ENCODE measurements at regions not wholly inside any gene's neighbourhood (a gene's known extent, or its start where the extent isn't known, plus 50 kb on each side); places are given as distances from the start of the nearest gene placed in this dataset.
"Not testable (repeated sequence)": the region's sequence is repeated elsewhere in the genome, so short reads cannot be mapped to it uniquely, and the experiment has no call there.

DNA sequence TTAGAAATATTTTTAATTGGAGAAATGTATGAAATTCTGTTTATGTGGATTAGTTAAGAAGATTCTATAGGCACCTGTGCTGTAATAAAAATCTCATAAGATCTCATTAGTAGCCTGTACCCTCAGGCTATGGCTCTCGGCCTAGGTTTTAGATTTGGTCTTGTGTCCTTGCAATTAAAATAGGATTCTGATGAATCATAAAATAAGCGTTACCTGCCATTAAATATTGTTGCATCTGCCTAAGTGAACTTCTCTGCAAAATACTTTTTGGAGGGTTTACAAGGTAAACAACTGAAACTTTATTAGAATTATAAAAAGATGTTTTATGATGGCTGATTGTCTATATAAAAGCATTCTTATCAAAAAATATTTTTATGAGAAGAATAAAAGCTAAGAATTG, 804.1 kb upstream of the ANO3 start:
- no peak for DNase-seq

DNA sequence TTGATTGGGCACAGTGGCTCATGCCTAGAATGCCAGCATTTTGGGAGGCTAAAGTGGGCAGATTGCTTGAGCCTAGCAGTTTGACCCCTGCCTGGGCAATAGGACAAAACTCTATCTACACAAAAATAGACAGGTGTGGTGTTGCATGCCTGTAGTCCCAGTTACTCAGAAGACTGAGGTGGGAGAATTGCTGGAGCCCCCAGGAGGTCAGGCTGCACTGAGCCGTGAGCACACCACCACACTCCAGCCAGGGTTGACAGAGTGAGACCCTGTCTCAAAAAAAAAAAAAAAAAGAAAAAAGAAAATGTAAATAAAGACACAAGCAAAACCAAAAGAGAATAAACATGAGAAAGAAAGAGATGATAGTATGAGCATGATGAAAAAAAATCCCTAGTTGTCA, 802.4 kb upstream of the ANO3 start:
- DNase-seq: no peak

DNA sequence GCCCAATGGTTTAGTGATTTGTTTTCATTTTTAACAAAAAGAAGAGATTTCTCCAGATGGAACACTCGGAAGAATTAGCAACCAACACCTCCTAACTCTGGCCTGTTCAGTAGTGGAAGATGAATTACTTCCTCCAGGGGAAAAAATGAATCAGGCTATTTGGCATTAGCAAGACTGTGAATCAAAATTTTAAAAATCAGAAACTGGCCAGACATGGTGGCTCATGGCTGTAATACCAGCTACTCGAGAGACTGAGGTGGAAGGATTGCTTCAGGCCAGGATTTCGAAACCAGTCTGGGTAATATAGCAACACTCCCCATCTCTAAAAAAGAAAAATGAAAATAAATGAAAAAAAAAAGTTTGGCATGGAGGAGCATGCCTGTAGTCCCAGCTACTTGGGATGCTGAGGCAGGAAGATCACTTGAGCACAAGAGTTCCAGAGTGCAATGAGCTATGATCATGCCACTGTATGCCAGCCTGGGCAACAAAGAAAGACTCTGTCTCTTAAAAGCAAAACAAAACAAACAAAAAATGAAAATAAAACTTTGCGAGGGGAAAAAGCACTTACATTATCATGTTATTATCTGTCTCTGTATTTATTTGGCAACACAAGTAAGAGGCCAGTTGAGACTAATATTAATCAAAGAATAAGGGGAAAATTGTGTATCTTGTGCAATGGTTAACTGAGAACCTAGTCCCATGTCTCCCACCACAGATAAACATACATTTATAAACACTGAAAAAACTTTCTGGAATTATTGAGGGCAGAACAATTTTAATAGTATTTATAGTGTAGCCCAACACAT, 796.3 kb upstream of the ANO3 start:
- no peak for DNase-seq

DNA sequence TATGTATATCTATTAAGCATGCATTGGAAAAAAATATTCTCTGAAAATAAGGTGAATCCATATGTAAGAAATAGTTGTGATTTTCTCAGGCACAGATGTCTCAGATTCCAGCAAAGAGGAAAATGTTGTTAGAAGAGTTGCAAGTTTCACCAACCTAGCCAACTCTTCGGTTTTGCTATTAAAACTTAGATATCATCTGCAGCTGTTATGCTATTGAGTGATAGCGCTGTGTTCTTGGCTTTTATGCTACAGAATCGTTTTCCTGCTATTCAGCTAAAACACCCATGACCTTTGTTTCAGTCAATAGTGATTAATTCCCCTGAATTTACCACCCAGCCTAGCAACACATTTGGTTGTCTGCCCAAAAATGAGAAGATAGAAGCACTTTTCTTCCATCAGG, 795.6 kb upstream of the ANO3 start:
- DNase-seq: no peak

DNA sequence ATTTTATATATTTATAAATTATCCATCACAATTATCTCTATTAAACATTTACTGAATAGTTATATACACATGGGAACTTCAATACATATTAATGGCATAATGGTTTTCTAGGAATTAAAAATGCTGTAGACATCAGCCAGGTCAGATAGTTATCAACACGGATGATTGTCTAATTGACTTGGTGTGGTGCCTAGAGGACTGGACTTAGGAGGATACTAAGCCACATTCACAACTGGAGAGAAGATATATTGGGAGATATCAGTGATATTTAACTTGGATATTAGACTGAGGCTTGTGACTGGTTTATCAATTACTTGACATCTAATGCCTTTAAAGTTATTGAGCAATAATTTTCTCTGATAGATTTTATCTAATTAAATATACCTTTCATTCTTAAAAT, 794.5 kb upstream of the ANO3 start:
- DNase-seq: no peak

DNA sequence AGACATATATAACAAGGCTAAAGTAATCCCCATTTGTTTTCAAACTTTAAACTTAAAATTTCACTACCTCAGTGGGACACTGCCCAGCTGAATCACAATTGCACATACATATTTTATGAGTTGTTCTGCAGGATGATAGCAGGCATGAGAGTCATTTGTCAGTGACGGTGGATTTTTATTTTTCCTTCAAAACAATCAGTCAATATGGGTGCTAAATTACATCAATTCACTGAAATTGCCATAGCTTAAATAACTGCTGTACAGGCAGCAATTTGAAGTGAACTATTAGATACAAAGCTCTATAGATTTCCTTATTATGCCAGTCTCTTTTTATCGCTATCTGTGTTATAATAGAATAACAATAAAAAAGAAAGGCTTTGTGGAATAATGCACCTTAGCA, 784.6 kb upstream of the ANO3 start:
- DNase-seq: no peak

DNA sequence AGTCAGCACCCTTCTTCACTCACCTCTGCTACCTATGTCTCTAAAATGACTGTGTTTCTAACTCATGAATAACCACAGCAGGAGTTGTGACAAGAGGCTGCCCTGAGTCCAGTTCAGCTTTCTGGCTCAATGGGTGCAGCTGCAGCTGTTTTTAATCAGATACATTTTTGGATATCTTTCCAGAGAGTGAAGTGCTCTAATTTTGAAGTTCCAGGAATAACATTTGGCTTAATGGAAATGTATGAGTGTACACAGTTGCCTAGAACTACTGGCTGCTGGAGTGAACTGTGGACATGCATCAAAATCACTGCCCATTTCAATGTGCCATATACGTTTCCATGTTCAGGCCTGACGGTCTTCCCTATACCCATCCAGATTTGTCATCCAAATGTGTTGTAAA, 769.5 kb upstream of the ANO3 start:
- DNase-seq: no peak

DNA sequence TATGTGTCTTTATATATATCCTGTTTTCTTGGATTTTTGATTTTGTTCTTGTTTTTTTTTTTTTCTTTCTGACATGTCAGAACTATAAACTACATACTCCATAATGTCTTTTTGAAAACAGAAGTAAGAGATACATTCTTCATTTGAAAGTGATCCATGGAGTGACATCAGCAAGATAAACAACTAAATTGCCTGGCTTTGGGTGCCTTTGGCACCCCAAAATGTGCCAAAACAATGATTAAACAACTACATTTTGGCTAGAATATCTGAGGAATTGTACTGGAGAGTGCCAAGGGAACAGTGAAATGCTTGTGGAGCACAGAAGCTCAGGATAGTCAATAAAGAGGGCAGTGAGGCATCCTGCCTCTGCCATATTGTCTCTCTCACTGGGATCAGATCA, 766.1 kb upstream of the ANO3 start:
- DNase-seq: no peak

DNA sequence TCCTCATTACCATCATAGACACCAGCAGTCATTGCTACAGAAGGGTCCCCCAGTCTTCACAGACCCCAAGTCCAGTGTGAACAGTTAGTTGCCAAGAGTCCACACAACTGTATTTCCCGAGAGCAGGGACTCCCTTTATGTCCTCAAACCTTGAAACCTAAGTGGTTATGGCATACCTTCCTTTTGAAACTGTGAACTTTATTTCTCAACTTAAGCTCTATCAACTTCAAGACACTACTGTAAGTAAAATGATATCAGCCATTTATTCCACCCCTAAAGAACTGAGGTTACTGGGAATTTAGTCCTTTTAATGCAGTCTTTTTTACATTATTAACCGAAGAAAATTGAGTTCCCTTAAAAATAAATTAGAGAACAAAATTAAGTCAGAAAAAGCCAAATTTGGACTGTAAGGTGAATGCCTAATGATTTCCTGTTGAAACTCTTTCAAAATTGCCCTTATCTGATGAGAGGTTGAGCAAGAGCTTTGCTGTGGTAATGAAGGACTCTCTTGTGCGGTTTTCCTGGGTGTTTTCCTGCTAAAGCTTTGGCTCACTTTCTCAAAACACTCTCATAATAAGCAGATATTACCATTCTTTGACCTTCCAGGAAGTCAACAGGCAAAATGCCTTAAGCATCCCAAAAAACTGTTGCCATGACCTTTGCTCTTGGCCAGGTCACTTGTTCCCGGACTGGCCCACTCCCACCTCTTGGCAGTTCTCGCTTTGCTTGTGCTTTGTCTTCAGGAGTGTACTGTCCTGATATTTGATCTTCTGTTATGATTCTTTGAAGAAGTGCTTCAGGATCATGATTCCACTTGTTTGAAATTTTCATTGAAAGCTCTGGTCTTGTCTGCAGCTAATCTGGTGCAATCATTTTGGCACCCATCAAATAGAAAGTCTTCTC, 765.4 kb upstream of the ANO3 start:
- no peak for DNase-seq

DNA sequence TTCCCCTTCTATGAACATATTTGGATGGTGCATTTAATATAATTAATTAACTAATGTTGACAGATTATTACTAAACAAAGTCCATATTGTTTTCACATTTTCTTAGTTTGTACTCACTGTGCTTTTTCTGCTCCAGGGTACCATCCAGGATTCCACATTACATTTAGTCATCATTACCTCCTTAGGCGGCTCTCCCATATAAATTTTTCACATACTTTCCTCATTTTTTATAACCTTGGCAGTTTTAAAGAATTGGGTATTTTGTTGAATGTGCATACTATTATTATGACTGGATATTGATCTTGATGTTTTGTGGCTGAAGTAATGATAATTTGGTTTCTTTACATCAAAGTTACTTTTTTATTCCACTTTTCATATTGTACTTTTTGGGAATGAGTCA, 755.6 kb upstream of the ANO3 start:
- DNase-seq: no peak

DNA sequence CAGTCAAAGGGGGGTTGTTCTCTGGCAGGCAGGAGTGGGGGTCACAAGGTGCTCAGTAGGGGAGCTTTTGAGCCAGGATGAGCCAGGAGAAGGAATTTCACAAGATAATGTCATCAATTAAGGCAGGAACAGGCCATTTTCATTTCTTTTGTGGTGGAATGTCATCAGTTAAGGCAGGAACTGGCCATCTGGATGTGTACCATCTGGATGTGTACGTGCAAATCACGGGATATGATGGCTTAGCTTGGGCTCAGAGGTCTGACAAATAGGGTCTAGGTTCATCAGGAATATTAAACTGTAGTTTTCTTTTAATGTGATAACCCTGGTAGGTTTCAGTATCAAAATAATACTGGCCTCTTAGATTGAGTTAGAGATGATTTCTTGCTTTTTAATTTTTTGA, 752.4 kb upstream of the ANO3 start:
- not testable (repeated sequence) for DNase-seq

DNA sequence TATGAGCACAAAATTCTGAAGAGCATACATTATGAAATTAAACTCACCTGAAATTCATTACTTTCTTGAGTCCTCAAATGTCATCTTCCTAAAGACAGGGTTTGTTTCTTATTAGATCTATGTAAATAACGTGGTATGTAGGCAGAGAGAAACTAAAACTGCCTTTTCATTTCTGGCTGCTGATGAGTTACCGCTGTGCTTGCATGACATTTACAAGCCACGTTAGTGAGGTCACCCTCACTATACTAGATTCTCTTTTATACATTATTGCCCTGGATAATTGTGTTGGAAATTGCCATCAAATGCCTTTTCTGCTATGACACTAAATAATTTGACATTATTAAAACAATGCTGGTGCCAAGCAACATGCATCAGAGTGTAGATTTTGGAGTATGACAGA, 748.3 kb upstream of the ANO3 start:
- no peak for DNase-seq

DNA sequence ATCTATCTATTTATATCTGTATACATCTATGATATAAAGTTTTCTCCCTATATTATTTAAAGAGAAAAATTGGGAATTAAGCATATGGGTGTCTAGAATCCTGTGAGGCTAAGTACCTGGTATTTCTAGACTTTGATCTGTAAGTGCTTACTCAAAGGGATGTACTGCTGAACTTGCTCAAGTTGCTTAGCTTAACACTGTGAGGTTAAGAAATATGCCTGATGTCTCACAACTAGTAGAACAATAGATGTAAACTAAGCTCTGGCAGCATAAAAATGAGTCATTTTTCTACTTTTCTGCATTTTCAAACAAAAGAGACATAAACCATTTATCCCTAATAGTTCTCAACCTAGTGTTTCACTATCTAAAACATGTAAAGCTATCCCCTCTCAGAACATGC, 744.4 kb upstream of the ANO3 start:
- no peak for DNase-seq

DNA sequence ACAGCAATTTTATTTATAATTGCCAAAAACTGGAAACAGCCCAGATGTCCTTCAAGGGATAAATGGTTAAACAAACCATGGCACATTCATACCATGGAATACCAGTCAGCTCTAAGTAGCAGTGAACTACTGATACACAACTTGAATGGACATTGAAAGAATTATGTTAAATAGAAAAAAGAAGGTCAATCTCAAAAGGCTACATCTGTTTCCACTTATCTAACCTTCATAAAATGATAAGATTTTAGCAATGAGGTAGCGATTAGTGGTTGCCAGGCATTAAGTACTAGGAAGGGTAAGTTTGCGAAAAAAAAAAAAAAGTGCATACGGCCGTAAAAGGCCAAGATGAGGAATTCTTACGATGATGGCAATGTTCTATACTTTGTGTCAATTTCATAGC, 738.7 kb upstream of the ANO3 start:
- DNase-seq: no peak

DNA sequence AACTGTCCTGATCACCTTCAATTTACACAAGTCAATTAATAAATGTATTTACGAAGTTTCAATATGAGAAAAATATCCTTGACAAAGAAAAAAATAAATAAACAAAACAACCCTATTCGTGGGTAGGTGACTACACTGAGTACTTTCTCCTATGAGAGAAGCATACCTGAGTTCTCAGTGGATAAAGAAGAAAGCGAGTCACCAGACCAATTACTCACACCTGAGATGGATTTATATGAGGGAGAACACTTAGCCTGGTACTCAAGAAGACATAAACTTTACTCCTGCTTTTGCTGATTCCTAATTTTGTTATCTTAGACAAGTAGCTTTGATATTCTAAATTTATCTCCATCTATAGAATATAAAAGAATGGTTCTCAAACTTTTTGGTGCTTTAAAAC, 735.2 kb upstream of the ANO3 start:
- DNase-seq: no peak

DNA sequence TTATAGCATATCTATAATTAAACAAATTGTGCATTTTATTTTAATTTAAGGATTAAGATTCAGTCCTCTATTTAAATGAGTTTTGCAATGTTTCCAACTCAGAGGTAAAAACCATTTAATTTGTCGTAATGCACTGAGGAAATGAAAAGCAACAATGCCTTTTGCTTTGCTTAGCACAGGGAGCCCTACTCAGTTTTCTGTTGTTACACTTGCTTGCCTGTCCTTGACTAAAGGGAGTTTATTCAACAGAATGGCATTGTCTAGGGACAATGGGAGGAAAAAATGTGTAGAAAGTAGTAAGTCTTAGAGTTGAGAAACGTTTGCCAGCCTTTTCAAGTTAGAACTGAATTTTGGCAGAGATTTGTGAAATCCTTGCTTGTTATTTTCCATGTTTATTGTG, 734.2 kb upstream of the ANO3 start:
- no peak for DNase-seq

DNA sequence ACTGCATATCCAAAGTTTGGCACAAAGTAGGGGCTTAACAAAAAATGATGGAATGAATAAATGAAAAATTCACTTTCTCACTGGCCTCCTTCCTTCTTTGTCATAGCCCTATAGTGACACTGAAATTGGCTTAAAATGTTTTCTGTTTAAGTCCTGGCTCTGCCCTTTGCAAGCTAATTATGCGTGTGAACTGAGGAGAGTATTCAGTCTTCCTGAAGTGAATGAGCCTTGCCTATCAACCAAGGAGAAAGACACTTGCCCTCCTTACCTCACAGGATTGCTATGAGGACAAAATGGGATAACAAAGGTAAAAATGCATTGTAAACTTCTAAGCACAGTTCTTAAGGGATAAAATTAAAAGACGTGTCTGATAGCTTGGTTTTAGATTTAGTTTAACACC, 729.8 kb upstream of the ANO3 start:
- no peak for DNase-seq

DNA sequence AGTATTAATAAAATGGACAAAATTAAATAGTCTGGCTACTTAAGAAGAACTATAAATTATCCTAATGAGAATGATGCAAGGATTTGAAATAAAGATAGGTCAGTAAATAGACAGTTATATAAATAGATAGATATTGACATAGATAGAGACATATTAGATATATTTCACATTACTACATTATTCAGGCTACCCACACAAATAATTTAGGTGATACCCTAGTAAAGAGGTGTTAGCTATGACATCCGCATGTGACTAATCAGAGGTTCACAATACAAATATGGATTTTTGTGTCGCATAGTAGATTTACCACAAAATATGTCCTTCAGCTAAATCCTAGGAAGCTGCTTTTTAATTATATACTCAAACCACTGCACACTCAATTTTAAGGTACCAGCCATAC, 729.0 kb upstream of the ANO3 start:
- DNase-seq: no peak

DNA sequence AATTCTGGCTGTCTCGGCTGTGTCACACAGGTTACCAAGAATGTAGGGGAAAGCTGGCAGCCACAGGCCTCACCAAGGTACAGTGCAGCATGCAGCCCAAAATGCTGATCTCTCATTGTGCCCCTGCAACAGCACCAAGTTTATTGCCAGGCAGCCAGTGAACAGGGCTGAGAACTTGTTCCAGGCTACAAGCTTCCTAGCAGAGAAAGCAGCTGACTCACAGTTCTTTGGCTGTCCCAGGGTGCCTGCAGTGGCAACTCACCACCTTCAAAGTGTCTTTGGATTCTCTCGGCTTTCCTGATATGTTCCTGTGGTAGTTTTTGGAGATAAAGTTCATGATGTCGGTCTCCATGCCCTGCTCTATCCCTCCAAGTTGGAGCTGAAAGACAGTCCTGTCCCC, 719.1 kb upstream of the ANO3 start:
- DNase-seq: no peak

DNA sequence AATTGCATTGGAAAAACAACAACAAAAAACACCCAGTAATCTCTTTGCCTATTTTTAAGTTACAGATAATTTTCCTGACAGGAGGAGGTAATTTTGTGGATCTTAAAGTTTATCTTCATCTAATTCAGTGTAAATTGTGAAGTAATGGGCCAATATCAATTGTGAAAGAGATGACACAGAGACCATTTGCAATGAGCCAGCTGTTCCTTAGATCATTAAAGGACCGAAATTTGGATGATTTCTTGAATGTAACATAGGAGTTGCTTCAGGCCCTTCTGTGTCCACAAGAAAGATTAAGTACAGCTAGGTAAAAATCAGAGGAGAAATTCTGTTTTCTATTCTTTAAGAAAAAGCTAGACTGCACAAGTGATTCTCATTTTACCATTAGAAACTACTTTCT, 718.5 kb upstream of the ANO3 start:
- DNase-seq: no peak

DNA sequence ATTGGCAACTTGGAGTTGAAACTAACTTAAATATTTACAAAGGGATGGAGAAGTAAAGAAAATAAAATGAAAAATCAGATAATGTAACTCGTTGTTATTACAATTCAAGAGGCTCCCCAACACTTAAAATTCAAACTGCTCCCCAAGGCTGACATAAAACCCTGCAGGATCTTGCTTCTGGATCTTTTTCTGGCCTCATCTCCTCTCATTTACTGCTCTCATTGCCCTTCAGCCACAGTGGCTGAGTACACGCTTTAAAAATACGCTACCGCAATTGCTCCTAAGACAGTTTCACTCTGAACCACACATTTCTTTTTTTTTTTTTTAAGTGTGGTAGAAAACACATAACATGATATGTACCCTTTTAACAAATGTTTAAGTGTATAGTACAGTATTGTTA, 718.1 kb upstream of the ANO3 start:
- no peak for DNase-seq

DNA sequence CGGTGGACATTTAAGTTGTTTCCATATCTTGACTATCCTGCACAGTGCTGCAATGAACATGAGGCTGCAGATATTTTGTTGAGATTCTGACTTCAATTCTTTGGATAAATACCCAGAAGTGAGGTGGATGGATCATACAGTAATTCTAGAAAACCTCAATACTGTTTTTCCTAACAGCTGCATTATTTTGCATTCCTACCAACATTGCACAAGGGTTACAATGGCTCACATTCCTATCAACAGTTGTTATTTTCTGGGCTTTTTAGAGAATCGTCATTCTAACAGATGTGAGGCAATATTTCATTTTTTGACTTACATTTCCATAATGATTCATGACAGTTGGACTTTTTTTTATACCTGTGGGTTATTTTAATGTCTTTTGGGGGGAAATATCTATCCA, 716.9 kb upstream of the ANO3 start:
- DNase-seq: no peak

DNA sequence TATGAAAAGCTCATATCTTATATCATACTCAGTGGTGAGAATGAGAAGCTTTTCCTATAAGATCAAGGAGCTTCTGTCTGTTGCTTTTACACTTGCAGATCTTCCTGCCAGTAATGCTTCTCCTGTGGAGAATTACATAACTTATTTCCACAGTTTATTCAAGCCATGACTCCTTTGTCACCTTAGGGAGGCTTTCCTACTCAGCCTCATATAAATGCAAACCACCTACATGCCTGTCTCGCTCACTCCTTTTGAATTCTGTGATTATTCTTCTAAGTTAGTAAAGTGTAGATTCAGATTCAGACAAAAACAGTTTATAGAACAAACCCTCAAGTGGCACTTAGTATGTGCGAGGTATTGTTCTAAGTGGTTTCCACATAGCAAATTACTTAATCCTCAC, 716.1 kb upstream of the ANO3 start:
- DNase-seq: no peak

DNA sequence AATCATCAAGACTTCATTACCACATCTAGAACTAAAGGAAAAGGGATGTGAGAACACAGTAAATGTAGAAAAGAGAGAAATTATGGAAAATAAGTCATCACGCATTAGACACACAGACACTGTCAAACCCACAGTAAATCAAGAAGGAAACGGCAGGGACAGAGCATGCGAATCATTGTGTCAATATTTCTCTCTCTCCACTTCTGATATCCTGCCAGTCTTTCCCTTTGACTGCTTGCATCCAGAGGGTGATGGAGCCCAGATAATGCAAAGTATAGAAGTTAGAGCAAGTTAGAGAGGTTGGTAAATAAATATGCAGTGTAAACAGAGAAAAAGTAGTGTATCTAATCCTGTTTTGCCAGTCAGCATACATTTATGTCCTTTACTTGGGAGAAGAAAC, 706.8 kb upstream of the ANO3 start:
- no peak for DNase-seq

All from fibroblast of skin of scalp (primary cell).